ENCODE measurements at regions not wholly inside any gene's neighbourhood (a gene's known extent, or its start where the extent isn't known, plus 50 kb on each side); places are given as distances from the start of the nearest gene placed in this dataset.

DNA sequence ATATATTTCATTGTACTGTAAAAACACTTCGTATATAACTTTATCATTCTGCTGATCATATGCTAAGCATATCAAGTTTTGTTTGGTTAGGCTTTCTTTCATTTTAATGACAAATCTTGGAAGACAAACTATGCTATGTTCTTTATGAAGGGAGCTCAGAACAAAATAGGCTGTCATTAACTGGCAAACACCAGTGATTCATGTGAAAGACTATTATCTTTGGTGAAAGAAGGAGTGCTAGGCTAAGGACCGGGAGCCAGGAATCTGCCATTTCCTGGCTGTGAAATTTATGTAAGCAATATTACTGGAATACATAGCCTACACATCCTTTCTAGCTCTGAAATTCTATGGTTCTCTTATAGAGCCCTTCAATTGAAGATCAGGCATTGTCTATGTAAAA is 136.2 kb upstream of the CCN2 start (continued):
- TF ChIP-seq, protein P1, sequence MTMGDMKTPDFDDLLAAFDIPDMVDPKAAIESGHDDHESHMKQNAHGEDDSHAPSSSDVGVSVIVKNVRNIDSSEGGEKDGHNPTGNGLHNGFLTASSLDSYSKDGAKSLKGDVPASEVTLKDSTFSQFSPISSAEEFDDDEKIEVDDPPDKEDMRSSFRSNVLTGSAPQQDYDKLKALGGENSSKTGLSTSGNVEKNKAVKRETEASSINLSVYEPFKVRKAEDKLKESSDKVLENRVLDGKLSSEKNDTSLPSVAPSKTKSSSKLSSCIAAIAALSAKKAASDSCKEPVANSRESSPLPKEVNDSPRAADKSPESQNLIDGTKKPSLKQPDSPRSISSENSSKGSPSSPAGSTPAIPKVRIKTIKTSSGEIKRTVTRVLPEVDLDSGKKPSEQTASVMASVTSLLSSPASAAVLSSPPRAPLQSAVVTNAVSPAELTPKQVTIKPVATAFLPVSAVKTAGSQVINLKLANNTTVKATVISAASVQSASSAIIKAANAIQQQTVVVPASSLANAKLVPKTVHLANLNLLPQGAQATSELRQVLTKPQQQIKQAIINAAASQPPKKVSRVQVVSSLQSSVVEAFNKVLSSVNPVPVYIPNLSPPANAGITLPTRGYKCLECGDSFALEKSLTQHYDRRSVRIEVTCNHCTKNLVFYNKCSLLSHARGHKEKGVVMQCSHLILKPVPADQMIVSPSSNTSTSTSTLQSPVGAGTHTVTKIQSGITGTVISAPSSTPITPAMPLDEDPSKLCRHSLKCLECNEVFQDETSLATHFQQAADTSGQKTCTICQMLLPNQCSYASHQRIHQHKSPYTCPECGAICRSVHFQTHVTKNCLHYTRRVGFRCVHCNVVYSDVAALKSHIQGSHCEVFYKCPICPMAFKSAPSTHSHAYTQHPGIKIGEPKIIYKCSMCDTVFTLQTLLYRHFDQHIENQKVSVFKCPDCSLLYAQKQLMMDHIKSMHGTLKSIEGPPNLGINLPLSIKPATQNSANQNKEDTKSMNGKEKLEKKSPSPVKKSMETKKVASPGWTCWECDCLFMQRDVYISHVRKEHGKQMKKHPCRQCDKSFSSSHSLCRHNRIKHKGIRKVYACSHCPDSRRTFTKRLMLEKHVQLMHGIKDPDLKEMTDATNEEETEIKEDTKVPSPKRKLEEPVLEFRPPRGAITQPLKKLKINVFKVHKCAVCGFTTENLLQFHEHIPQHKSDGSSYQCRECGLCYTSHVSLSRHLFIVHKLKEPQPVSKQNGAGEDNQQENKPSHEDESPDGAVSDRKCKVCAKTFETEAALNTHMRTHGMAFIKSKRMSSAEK (CRISPR knock-in tag; IDR thresholded peaks at IDR 0.05; ENCODE audit: borderline replicate concordance) = no peak
- TF ChIP-seq ZNF423 (CRISPR knock-in tag; IDR thresholded peaks at IDR 0.05) (no peak), ESRRA (CRISPR knock-in tag; IDR thresholded peaks at IDR 0.05; ENCODE audit: borderline replicate concordance) (no peak), TCF7 (CRISPR knock-in tag; IDR thresholded peaks at IDR 0.05; ENCODE audit: low read depth) (no peak), FOXK1 (CRISPR knock-in tag; IDR thresholded peaks at IDR 0.05) (no peak), NR1H2 (CRISPR knock-in tag; IDR thresholded peaks at IDR 0.05) (no peak), CREB1 (CRISPR knock-in tag; IDR thresholded peaks at IDR 0.05) (no peak), TEAD1 (CRISPR knock-in tag; IDR thresholded peaks at IDR 0.05) (no peak), MXD4 (CRISPR knock-in tag; IDR thresholded peaks at IDR 0.05; ENCODE audit: borderline replicate concordance) (no peak), FOXJ3 (CRISPR knock-in tag; IDR thresholded peaks at IDR 0.05; ENCODE audit: borderline replicate concordance) (no peak)
- TF ChIP-seq, protein P2, sequence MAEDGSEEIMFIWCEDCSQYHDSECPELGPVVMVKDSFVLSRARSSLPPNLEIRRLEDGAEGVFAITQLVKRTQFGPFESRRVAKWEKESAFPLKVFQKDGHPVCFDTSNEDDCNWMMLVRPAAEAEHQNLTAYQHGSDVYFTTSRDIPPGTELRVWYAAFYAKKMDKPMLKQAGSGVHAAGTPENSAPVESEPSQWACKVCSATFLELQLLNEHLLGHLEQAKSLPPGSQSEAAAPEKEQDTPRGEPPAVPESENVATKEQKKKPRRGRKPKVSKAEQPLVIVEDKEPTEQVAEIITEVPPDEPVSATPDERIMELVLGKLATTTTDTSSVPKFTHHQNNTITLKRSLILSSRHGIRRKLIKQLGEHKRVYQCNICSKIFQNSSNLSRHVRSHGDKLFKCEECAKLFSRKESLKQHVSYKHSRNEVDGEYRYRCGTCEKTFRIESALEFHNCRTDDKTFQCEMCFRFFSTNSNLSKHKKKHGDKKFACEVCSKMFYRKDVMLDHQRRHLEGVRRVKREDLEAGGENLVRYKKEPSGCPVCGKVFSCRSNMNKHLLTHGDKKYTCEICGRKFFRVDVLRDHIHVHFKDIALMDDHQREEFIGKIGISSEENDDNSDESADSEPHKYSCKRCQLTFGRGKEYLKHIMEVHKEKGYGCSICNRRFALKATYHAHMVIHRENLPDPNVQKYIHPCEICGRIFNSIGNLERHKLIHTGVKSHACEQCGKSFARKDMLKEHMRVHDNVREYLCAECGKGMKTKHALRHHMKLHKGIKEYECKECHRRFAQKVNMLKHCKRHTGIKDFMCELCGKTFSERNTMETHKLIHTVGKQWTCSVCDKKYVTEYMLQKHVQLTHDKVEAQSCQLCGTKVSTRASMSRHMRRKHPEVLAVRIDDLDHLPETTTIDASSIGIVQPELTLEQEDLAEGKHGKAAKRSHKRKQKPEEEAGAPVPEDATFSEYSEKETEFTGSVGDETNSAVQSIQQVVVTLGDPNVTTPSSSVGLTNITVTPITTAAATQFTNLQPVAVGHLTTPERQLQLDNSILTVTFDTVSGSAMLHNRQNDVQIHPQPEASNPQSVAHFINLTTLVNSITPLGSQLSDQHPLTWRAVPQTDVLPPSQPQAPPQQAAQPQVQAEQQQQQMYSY (CRISPR knock-in tag; IDR thresholded peaks at IDR 0.05) = no peak

DNA sequence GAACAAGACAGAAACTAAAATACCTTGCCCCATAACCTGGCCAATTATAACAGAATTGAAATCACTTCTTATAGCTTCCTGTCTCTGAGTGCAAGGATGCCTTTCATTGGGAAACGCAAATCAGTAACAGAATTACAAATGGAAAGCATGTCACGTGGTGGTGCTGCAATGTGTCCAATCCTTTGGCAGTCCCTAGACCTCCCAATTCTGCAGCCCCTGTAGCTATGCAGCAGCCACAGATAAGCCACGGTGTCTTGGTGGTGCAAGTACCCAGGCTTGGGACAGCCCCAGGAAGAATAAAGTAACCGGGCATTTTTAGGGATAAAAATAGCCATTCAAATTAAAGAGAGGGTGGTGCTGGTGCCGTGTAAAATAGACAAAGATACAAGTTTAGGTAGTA is 134.6 kb upstream of the CCN2 start:
- POLR2A ChIA-PET = interaction anchor here (0.6 kb wide), 1 partner anchor 19 kb away, joined by 6 read pairs; no protein-coding TSS in a partner anchor
- Mint-ChIP-seq H3K9me3 (peaks cover 12% of the 10 kb centered on the region), H3K4me1 (peaks cover 36% of the 10 kb centered on the region), H3K36me3 (no peaks in the 10 kb centered on the region), H3K4me3 (no peak overlapping the region), H3K27ac (no peak overlapping the region), H3K27me3 (ENCODE audit: low read depth) (no peaks in the 10 kb centered on the region)
- DNase-seq (ENCODE audit: low spot score) (no peak), ATAC-seq (no peak)
- CTCF ChIA-PET = no interaction called here
- TF ChIP-seq MXD4 (CRISPR knock-in tag; IDR thresholded peaks at IDR 0.05; ENCODE audit: borderline replicate concordance) (no peak), ETV6 (CRISPR knock-in tag; IDR thresholded peaks at IDR 0.05) (no peak), ZNF423 (CRISPR knock-in tag; IDR thresholded peaks at IDR 0.05) (no peak), NR2C2 (CRISPR knock-in tag; IDR thresholded peaks at IDR 0.05) (no peak), RELA (CRISPR knock-in tag; IDR thresholded peaks at IDR 0.05; ENCODE audit: borderline replicate concordance) (no peak), CREM (CRISPR knock-in tag; IDR thresholded peaks at IDR 0.05) (no peak), SOX15 (CRISPR knock-in tag; IDR thresholded peaks at IDR 0.05) (no peak), ZNF317 (CRISPR knock-in tag; IDR thresholded peaks at IDR 0.05; ENCODE audit: borderline replicate concordance, low read depth) (no peak), ELF4 (CRISPR knock-in tag; IDR thresholded peaks at IDR 0.05; ENCODE audit: low read depth) (no peak), ZNF263 (CRISPR knock-in tag; IDR thresholded peaks at IDR 0.05; ENCODE audit: low read depth) (no peak)
- TF ChIP-seq, protein P3, sequence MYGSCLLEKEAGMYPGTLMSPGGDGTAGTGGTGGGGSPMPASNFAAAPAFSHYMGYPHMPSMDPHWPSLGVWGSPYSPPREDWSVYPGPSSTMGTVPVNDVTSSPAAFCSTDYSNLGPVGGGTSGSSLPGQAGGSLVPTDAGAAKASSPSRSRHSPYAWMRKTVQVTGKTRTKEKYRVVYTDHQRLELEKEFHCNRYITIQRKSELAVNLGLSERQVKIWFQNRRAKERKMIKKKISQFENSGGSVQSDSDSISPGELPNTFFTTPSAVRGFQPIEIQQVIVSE (CRISPR knock-in tag; IDR thresholded peaks at IDR 0.05; ENCODE audit: borderline replicate concordance) = no peak
- TF ChIP-seq, protein P4, sequence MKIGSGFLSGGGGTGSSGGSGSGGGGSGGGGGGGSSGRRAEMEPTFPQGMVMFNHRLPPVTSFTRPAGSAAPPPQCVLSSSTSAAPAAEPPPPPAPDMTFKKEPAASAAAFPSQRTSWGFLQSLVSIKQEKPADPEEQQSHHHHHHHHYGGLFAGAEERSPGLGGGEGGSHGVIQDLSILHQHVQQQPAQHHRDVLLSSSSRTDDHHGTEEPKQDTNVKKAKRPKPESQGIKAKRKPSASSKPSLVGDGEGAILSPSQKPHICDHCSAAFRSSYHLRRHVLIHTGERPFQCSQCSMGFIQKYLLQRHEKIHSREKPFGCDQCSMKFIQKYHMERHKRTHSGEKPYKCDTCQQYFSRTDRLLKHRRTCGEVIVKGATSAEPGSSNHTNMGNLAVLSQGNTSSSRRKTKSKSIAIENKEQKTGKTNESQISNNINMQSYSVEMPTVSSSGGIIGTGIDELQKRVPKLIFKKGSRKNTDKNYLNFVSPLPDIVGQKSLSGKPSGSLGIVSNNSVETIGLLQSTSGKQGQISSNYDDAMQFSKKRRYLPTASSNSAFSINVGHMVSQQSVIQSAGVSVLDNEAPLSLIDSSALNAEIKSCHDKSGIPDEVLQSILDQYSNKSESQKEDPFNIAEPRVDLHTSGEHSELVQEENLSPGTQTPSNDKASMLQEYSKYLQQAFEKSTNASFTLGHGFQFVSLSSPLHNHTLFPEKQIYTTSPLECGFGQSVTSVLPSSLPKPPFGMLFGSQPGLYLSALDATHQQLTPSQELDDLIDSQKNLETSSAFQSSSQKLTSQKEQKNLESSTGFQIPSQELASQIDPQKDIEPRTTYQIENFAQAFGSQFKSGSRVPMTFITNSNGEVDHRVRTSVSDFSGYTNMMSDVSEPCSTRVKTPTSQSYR (CRISPR knock-in tag; IDR thresholded peaks at IDR 0.05) = no peak
- TF ChIP-seq, protein P5, sequence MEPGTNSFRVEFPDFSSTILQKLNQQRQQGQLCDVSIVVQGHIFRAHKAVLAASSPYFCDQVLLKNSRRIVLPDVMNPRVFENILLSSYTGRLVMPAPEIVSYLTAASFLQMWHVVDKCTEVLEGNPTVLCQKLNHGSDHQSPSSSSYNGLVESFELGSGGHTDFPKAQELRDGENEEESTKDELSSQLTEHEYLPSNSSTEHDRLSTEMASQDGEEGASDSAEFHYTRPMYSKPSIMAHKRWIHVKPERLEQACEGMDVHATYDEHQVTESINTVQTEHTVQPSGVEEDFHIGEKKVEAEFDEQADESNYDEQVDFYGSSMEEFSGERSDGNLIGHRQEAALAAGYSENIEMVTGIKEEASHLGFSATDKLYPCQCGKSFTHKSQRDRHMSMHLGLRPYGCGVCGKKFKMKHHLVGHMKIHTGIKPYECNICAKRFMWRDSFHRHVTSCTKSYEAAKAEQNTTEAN (CRISPR knock-in tag; IDR thresholded peaks at IDR 0.05) = no peak
